Spleen (tissue), 11 donors: ENCODE measurements at regions not wholly inside any gene's neighbourhood (a gene's known extent, or its start where the extent isn't known, plus 50 kb on each side); places are given as distances from the start of the nearest gene placed in this dataset.

Experiments
- DNase-seq: peaks from one replicate; pipeline ENCODE4 v3.0.0-alpha.2; 2020
- H3K27ac ChIP-seq, 8 donors: fragments of 200-600 bp; sonication (generic) in 7 of 8; 1 replicate in 4 of 8; 2 replicates in 4 of 8; pipeline versions ENCODE4 v1.5.0 to v1.8.0; 2016 to 2021; ENCODE audit warnings: inconsistent platforms in 4 of 8, mild to moderate bottlenecking in 4 of 8, moderate library complexity in 1 of 8
- H3K27me3 ChIP-seq, 7 donors: fragments of 200-600 bp; sonication (generic) in 6 of 7; replicated peaks in 1 of 7; 1 replicate in 4 of 7; 2 replicates in 3 of 7; pipeline versions ENCODE4 v1.5.0 to v1.8.0; 2016 to 2021; ENCODE audit warnings: inconsistent platforms in 3 of 7, mild to moderate bottlenecking in 1 of 7
- H3K36me3 ChIP-seq, 6 donors: fragments of 200-600 bp; sonication (generic) in 5 of 6; 1 replicate in 4 of 6; 2 replicates in 2 of 6; pipeline versions ENCODE4 v1.5.0 to v1.8.0; 2016 to 2021; ENCODE audit warnings: inconsistent platforms in 2 of 6
- H3K4me1 ChIP-seq, 6 donors: fragments of 200-600 bp; sonication (generic) in 5 of 6; 1 replicate in 3 of 6; 2 replicates in 3 of 6; pipeline versions ENCODE4 v1.5.0 to v1.8.0; 2016 to 2021; ENCODE audit warnings: inconsistent platforms in 3 of 6
- H3K4me3 ChIP-seq, 8 donors: fragments of 200-600 bp; sonication (generic) in 7 of 8; 1 replicate in 4 of 8; 2 replicates in 4 of 8; pipeline versions ENCODE4 v1.5.0 to v1.8.0; 2016 to 2021; ENCODE audit warnings: inconsistent platforms in 4 of 8, mild to moderate bottlenecking in 4 of 8, moderate library complexity in 2 of 8
- H3K9me3 ChIP-seq, 8 donors: fragments of 200-600 bp; sonication (generic) in 7 of 8; 1 replicate in 4 of 8; 2 replicates in 4 of 8; pipeline versions ENCODE4 v1.5.0 to v1.8.0; 2016 to 2021; ENCODE audit warnings: inconsistent platforms in 4 of 8
- POLR2A ChIP-seq, 3 donors: fragments of 450-650 bp; IDR thresholded peaks; one replicate each; pipeline ENCODE4 v1.5.1; 2017; ENCODE audit warnings: antibody characterized with exemption in 3 of 3, mild to moderate bottlenecking in 1 of 3
- POLR2AphosphoS5 ChIP-seq, 3 donors: sonication (generic); formaldehyde crosslinking; IDR thresholded peaks; one replicate each; pipeline ENCODE4 v1.5.1; 2017; ENCODE audit warnings: antibody characterized with exemption in 3 of 3
- WGBS, 5 donors: extraction: QIAGEN DNeasy Blood & Tissue Kit in 3 of 5; methylation state at CpG; one replicate each; pipeline versions ENCODE4 v1.1.5 to v1.1.7; 2013 to 2018; 5-methylcytosine and 5-hydroxymethylcytosine counted together
- intact Hi-C: fragments of 100-400 bp; cut with DNase I; formaldehyde crosslinking; loops from one replicate; pipeline ENCODE4 v1.15.0; 2023; ENCODE audit warnings: low total_unique reads
- TF ChIP-seq, protein P1 (sequence below), 11 experiments: fragments of 200-600 bp in 7 of 11; fragments of 450-650 bp in 4 of 11; sonication (generic) in 4 of 11; IDR thresholded peaks in 8 of 11; conservative IDR thresholded peaks in 3 of 11; 1 replicate in 7 of 11; 2 replicates in 4 of 11; pipeline versions ENCODE4 v1.4.0 to v1.8.0; 2016 to 2021; ENCODE audit warnings: antibody characterized with exemption in 11 of 11, inconsistent platforms in 4 of 11, mild to moderate bottlenecking in 1 of 11
- donor health status: healthy with polysubstance abuse.
- donor health status: DM: no; HTN: no; CAD: no; lungs with moderate emphysema.
- donor health status: DM: no; HTN: no; CAD: no.
- donor health status: Bipolar disorder and iron deficiency.
- donor health status: healthy.
- donor health status: DM: no; HTN: no; CAD: no.
- donor health status: DM: yes; HTN: yes; CAD: no.

DNA sequence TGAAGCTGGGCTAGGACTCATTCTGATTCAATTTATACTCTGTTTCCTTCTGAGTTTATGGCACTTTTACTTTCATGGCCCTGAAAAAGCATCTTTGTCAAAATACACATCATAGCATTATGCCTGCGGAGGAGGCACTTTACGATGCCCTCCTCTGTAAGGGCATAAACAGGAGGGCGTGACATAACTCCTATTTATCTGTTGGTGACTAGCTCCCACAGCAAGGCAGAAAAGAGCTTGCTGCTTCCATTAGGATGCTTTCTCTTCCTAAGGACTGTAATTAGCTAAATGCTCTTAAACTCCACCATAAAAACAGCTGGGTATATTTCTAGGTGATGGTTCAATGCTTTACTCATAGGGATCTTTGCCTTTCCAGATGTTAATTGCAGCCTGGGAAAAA lies 315.2 kb upstream of the GHITM start:
- no peak for DNase-seq
- no peaks in the 10 kb centered on the region for H3K9me3 ChIP-seq
- H3K27me3 ChIP-seq = no peaks in the 10 kb centered on the region
- TF ChIP-seq, protein P1, sequence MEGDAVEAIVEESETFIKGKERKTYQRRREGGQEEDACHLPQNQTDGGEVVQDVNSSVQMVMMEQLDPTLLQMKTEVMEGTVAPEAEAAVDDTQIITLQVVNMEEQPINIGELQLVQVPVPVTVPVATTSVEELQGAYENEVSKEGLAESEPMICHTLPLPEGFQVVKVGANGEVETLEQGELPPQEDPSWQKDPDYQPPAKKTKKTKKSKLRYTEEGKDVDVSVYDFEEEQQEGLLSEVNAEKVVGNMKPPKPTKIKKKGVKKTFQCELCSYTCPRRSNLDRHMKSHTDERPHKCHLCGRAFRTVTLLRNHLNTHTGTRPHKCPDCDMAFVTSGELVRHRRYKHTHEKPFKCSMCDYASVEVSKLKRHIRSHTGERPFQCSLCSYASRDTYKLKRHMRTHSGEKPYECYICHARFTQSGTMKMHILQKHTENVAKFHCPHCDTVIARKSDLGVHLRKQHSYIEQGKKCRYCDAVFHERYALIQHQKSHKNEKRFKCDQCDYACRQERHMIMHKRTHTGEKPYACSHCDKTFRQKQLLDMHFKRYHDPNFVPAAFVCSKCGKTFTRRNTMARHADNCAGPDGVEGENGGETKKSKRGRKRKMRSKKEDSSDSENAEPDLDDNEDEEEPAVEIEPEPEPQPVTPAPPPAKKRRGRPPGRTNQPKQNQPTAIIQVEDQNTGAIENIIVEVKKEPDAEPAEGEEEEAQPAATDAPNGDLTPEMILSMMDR (IDR thresholded peaks at IDR 0.05 in 8 of 11, conservative IDR thresholded peaks at IDR 0.05 in 3 of 11) = no peak
- no peak for TF ChIP-seq POLR2AphosphoS5 (IDR thresholded peaks at IDR 0.05)
- no peak for TF ChIP-seq POLR2A (IDR thresholded peaks at IDR 0.05)
- H3K4me1 ChIP-seq = no peaks in the 10 kb centered on the region
- H3K27ac ChIP-seq = no peak overlapping the region
- intact Hi-C loops = no loop called here
- H3K36me3 ChIP-seq = no peaks in the 10 kb centered on the region
- WGBS, 5 donors = 82 to 86% (median 84%) methylated on average over 3 of the region's 3 CpGs
- H3K4me3 ChIP-seq = no peak overlapping the region

DNA sequence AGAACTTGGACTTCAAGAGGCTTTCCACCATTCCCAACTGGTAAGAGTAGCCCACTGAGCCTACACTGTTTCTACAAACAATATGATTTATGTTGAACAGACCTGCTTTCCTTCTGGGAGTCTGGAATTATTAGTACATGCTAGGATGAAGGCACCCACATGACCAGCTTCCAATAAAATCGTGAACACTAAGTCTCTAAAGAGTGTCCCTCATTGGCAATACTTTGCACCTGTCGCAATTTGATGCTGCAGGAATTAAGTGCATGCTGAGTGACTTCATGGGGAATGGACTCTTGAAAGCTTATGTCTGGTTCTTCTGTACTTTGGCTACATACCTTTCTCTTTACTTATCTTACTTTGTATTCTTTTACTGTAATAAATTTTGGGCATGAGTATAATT lies 305.2 kb upstream of the GHITM start:
- 67 to 86% (median 80%) methylated on average over 2 of the region's 2 CpGs for WGBS, 5 donors
- Histone ChIP-seq H3K27me3 (no peaks in the 10 kb centered on the region), H3K36me3 (no peaks in the 10 kb centered on the region), H3K9me3 (peaks cover 0 to 11% (median 0%) of the 10 kb centered on the region in 8 donors), H3K27ac (no peak overlapping the region), H3K4me3 (no peak overlapping the region), H3K4me1 (no peaks in the 10 kb centered on the region)
- intact Hi-C loops = no loop called here
- TF ChIP-seq, protein P1 (IDR thresholded peaks at IDR 0.05 in 8 of 11, conservative IDR thresholded peaks at IDR 0.05 in 3 of 11) = no peak
- TF ChIP-seq POLR2AphosphoS5 (IDR thresholded peaks at IDR 0.05) = no peak
- TF ChIP-seq POLR2A (IDR thresholded peaks at IDR 0.05) = no peak
- DNase-seq = no peak

DNA sequence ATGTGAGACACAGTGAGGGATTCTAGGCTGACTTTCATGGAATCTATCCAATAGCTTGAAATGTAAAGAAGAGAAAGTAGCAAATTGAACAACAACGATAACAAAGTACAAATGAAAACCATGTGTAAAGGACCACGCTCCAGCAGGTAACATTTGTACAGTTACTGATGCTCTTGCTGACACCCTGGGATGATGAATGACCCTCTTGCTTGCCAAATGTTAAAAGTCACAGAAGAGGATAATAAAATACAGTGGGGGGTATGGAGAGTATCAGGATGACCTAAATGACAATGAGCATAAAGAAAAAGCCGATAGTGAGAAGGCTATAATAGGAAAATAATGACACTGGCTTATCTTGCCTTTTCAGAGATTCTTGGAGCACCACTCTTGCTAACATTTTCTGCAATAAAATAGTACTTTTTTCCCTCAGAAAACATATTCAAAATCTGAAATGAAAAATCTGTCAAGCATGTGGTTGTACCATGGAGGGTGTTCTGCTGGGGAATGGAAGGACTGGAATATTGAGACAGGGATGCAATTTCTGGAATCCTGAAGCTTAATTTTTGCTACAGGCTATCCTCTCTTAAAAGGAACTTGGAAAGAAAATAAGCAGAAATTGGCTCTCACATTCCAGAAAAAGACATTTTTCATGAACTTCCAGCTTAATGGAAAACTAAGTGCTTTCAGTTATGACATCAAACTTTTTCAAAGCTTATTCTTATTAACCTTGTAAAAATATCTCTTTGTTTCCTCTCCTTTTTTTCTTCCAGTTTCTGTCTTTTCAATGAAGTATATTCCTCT lies 303.2 kb upstream of the GHITM start:
- Histone ChIP-seq H3K9me3 (no peaks in the 10 kb centered on the region), H3K36me3 (no peaks in the 10 kb centered on the region), H3K4me1 (no peaks in the 10 kb centered on the region), H3K27ac (no peak overlapping the region), H3K27me3 (no peaks in the 10 kb centered on the region), H3K4me3 (no peak overlapping the region)
- no peak for DNase-seq
- TF ChIP-seq, protein P1 (IDR thresholded peaks at IDR 0.05 in 8 of 11, conservative IDR thresholded peaks at IDR 0.05 in 3 of 11) = no peak
- no peak for TF ChIP-seq POLR2AphosphoS5 (IDR thresholded peaks at IDR 0.05)
- no peak for TF ChIP-seq POLR2A (IDR thresholded peaks at IDR 0.05)
- WGBS, 5 donors = 63 to 79% (median 78%) methylated on average over 3 of the region's 3 CpGs
- intact Hi-C loops = no loop called here

DNA sequence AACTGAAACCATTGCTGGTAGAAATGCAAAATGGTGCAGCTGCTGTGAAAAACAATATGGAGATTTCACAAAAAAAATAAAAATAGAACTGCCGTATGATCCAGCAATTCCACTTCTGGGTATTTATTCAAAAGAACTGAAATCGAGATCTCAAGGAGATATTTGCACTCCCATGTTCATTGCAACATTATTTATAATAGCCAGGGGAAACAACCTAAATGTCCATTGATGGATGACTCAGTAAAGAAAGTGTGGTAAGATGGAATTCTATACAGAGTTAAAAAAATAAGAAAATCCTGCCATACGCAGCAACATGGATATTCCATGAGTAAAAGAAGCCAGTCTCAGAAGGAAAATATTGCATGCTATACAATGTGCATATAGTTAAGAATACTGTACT lies 290.6 kb upstream of the GHITM start:
- intact Hi-C loops = no loop called here

More for the DNA sequence above, 290.6 kb upstream of the GHITM start:
- WGBS, 5 donors = 73 to 93% (median 81%) methylated on average over 3 of the region's 3 CpGs
- no peaks in the 10 kb centered on the region for H3K27me3 ChIP-seq
- DNase-seq = no peak
- H3K4me3 ChIP-seq = no peak overlapping the region
- H3K4me1 ChIP-seq = no peaks in the 10 kb centered on the region
- H3K27ac ChIP-seq = no peak overlapping the region
- TF ChIP-seq, protein P1 (IDR thresholded peaks at IDR 0.05 in 8 of 11, conservative IDR thresholded peaks at IDR 0.05 in 3 of 11) = no peak
- TF ChIP-seq POLR2AphosphoS5 (IDR thresholded peaks at IDR 0.05) = no peak
- no peak for TF ChIP-seq POLR2A (IDR thresholded peaks at IDR 0.05)
- no peaks in the 10 kb centered on the region for H3K36me3 ChIP-seq
- H3K9me3 ChIP-seq = peaks cover 0 to 9% (median 0%) of the 10 kb centered on the region in 8 donors
